ENCODE measurements at regions not wholly inside any gene's neighbourhood (a gene's known extent, or its start where the extent isn't known, plus 50 kb on each side); places are given as distances from the start of the nearest gene placed in this dataset.

GRCh38 chr7:114242992-114243507 is 171.6 kb upstream of the FOXP2 start:
- no peaks in the 10 kb centered on the region for H3K36me3 ChIP-seq (ENCODE audit: control insufficient read depth, insufficient read depth, low read length)
- no peak overlapping the region for H3K27ac ChIP-seq (ENCODE audit: insufficient read depth, low read length)
- peak; percentile 4 to 70 for DNase-seq (ENCODE audit: low read depth in 2 of 2)
- H2AFZ ChIP-seq (ENCODE audit: low read length), result no peak overlapping the region
- H3K79me2 ChIP-seq (ENCODE audit: control insufficient read depth, insufficient read depth, low read length), result no peaks in the 10 kb centered on the region
- no peaks in the 10 kb centered on the region for H4K20me1 ChIP-seq (ENCODE audit: control insufficient read depth, extremely low read depth, insufficient read depth, low read length)
- no peaks in the 10 kb centered on the region for H3K9me3 ChIP-seq (ENCODE audit: control insufficient read depth, insufficient read depth, low read depth, low read length)
- H3K9ac ChIP-seq (ENCODE audit: insufficient read depth, low read length), result no peak overlapping the region
- no peaks in the 10 kb centered on the region for H3K4me1 ChIP-seq (ENCODE audit: control insufficient read depth, extremely low read depth, insufficient read depth, low read length)
- no peak overlapping the region for H3K4me3 ChIP-seq (replicated peaks in 1 of 4; ENCODE audit: control extremely low read depth in 1 of 4, insufficient read depth in 1 of 4, low read depth in 3 of 4, low read length in 4 of 4)
- no peak overlapping the region for H3K4me2 ChIP-seq (ENCODE audit: extremely low read depth, insufficient read depth, low read length)
- no peaks in the 10 kb centered on the region for H3K27me3 ChIP-seq (ENCODE audit: control insufficient read depth, insufficient read depth, low read length)
- TF ChIP-seq EZH2 (IDR thresholded peaks at IDR 0.05; ENCODE audit: low read length, missing control alignments) (no peak), CTCF (conservative IDR thresholded peaks at IDR 0.05 in 1 of 2, IDR thresholded peaks at IDR 0.05 in 1 of 2; ENCODE audit: low read depth in 1 of 2, low read length in 2 of 2) (no peak)

DNA sequence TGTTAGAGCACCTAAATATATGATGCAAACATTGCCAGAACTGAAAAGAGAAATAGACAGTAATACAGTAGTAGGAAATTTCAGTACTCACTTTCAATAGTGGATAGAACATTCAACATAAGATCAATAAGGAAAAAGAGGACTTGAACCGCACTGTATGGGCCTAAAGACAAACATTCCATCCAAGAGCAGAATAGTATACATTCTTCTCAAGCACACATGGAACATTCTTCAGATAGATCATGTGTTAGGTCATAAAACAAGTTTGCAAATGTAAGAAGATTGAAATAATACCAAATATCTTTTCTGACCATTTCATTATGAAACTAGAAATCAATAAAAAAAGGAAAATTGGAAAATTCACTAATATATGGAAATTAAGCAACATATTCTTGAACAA is 185.4 kb upstream of the FOXP2 start:
- no peaks in the 10 kb centered on the region for H3K9me3 ChIP-seq (ENCODE audit: control insufficient read depth, insufficient read depth, low read depth, low read length)
- no peak overlapping the region for H3K4me2 ChIP-seq (ENCODE audit: extremely low read depth, insufficient read depth, low read length)
- H4K20me1 ChIP-seq (ENCODE audit: control insufficient read depth, extremely low read depth, insufficient read depth, low read length), result no peaks in the 10 kb centered on the region
- DNase-seq (ENCODE audit: low read depth in 2 of 2), result peak; percentile 8 to 40
- H3K4me1 ChIP-seq (ENCODE audit: control insufficient read depth, extremely low read depth, insufficient read depth, low read length), result no peaks in the 10 kb centered on the region
- H3K9ac ChIP-seq (ENCODE audit: insufficient read depth, low read length), result no peak overlapping the region
- H2AFZ ChIP-seq (ENCODE audit: low read length), result no peak overlapping the region
- H3K36me3 ChIP-seq (ENCODE audit: control insufficient read depth, insufficient read depth, low read length), result no peaks in the 10 kb centered on the region
- TF ChIP-seq CTCF (conservative IDR thresholded peaks at IDR 0.05 in 1 of 2, IDR thresholded peaks at IDR 0.05 in 1 of 2; ENCODE audit: low read depth in 1 of 2, low read length in 2 of 2) (no peak), EZH2 (IDR thresholded peaks at IDR 0.05; ENCODE audit: low read length, missing control alignments) (no peak)
- H3K79me2 ChIP-seq (ENCODE audit: control insufficient read depth, insufficient read depth, low read length), result no peaks in the 10 kb centered on the region
- H3K4me3 ChIP-seq (replicated peaks in 1 of 4; ENCODE audit: control extremely low read depth in 1 of 4, insufficient read depth in 1 of 4, low read depth in 3 of 4, low read length in 4 of 4), result no peak overlapping the region
- no peak overlapping the region for H3K27ac ChIP-seq (ENCODE audit: insufficient read depth, low read length)
- H3K27me3 ChIP-seq (ENCODE audit: control insufficient read depth, insufficient read depth, low read length), result no peaks in the 10 kb centered on the region

- Histone ChIP-seq H3K79me2 (ENCODE audit: control insufficient read depth, insufficient read depth, low read length) (no peaks in the 10 kb centered on the region), H3K36me3 (ENCODE audit: control insufficient read depth, insufficient read depth, low read length) (no peaks in the 10 kb centered on the region), H3K4me3 (replicated peaks in 1 of 4; ENCODE audit: control extremely low read depth in 1 of 4, insufficient read depth in 1 of 4, low read depth in 3 of 4, low read length in 4 of 4) (no peak overlapping the region), H3K27me3 (ENCODE audit: control insufficient read depth, insufficient read depth, low read length) (no peaks in the 10 kb centered on the region), H3K9ac (ENCODE audit: insufficient read depth, low read length) (no peak overlapping the region), H3K9me3 (ENCODE audit: control insufficient read depth, insufficient read depth, low read depth, low read length) (no peaks in the 10 kb centered on the region), H4K20me1 (ENCODE audit: control insufficient read depth, extremely low read depth, insufficient read depth, low read length) (no peaks in the 10 kb centered on the region), H3K4me1 (ENCODE audit: control insufficient read depth, extremely low read depth, insufficient read depth, low read length) (no peaks in the 10 kb centered on the region), H2AFZ (ENCODE audit: low read length) (no peak overlapping the region), H3K4me2 (ENCODE audit: extremely low read depth, insufficient read depth, low read length) (no peak overlapping the region), H3K27ac (ENCODE audit: insufficient read depth, low read length) (no peak overlapping the region)
- DNase-seq (ENCODE audit: low read depth in 2 of 2), result no peak
- no peak for TF ChIP-seq CTCF (conservative IDR thresholded peaks at IDR 0.05 in 1 of 2, IDR thresholded peaks at IDR 0.05 in 1 of 2; ENCODE audit: low read depth in 1 of 2, low read length in 2 of 2)
These were observed 188.8 kb upstream of the FOXP2 start for GRCh38 chr7:114225784-114226183.
